Activated T-helper 17 cell treated with anti-CD3 and anti-CD28 coated beads, Interleukin-2, amount 50 U/mL, for 72 hours (primary cell): ENCODE measurements at regions not wholly inside any gene's neighbourhood (a gene's known extent, or its start where the extent isn't known, plus 50 kb on each side); places are given as distances from the start of the nearest gene placed in this dataset.
"Not testable (repeated sequence)": the region's sequence is repeated elsewhere in the genome, so short reads cannot be mapped to it uniquely, and the experiment has no call there.

Source experiments
- ATAC-seq: fragments of 150-1000 bp; cut with Tn5 transposase; replicated peaks from 2 replicates; pipeline ENCODE4 v1.10.0; 2021; ENCODE audit warnings: mild to moderate bottlenecking, moderate library complexity
- H3K27ac Mint-ChIP-seq: one replicate; pipeline ENCODE4 v1.8.0; 2022; ENCODE audit warnings: mixed read lengths
- H3K27me3 Mint-ChIP-seq: one replicate; pipeline ENCODE4 v1.8.0; 2022; ENCODE audit warnings: mixed read lengths
- H3K36me3 Mint-ChIP-seq: one replicate; pipeline ENCODE4 v1.8.0; 2022; ENCODE audit warnings: low read depth, mild to moderate bottlenecking, mixed read lengths
- H3K4me1 Mint-ChIP-seq: one replicate; pipeline ENCODE4 v1.8.0; 2022; ENCODE audit warnings: mixed read lengths
- H3K4me3 Mint-ChIP-seq: one replicate; pipeline ENCODE4 v1.8.0; 2022; ENCODE audit warnings: mild to moderate bottlenecking, mixed read lengths
- H3K9me3 Mint-ChIP-seq: one replicate; pipeline ENCODE4 v1.8.0; 2022; ENCODE audit warnings: mixed read lengths

DNA sequence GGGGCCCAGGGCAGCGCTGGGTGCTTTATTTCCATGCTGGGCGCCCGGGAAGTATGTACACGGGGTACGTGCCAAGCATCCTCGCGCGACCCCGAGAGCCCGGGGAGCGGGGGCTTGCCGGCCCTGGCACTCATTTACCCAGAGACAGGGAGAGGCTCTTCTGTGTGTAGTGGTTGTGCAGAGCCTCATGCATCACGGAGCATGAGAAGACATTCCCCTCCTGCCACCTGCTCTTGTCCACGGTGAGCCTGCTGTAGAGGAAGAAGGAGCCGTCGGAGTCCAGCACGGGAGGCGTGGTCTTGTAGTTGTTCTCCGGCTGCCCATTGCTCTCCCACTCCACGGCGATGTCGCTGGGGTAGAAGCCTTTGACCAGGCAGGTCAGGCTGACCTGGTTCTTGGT lies 98.0 kb downstream of the TMEM121 start:
- H3K9me3 Mint-ChIP-seq, H3K27me3 Mint-ChIP-seq, H3K36me3 Mint-ChIP-seq, ATAC-seq, H3K27ac Mint-ChIP-seq, H3K4me3 Mint-ChIP-seq, H3K4me1 Mint-ChIP-seq: not testable (repeated sequence)

GRCh38 chr14:105624749-105625434 lies 98.5 kb downstream of the TMEM121 start:
- H3K9me3 Mint-ChIP-seq, H3K27me3 Mint-ChIP-seq, H3K27ac Mint-ChIP-seq, H3K4me1 Mint-ChIP-seq, H3K4me3 Mint-ChIP-seq, ATAC-seq, H3K36me3 Mint-ChIP-seq: not testable (repeated sequence)

DNA sequence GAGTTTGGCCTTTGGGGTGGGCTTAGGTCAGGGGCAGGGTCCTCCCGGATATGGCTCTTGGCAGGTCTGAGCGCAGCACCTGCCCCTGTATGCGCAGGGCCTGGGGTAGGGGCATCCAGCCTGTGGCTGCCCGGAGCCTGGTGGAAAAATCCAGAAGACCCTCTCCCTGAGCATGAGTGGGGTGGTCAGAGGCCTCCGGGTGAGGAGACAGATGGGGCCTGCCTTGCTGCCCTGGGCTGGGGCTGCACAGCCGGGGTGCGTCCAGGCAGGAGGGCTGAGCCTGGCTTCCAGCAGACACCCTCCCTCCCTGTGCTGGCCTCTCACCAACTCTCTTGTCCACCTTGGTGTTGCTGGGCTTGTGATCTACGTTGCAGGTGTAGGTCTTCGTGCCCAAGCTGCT lies 99.1 kb downstream of the TMEM121 start:
- not testable (repeated sequence) for ATAC-seq, H3K27ac Mint-ChIP-seq, H3K4me3 Mint-ChIP-seq, H3K36me3 Mint-ChIP-seq, H3K9me3 Mint-ChIP-seq, H3K27me3 Mint-ChIP-seq, H3K4me1 Mint-ChIP-seq

- peaks cover 10% of the 10 kb centered on the region for H3K27me3 Mint-ChIP-seq
- H3K27ac Mint-ChIP-seq, H3K36me3 Mint-ChIP-seq, H3K9me3 Mint-ChIP-seq, ATAC-seq, H3K4me1 Mint-ChIP-seq, H3K4me3 Mint-ChIP-seq: not testable (repeated sequence)
These were observed 99.7 kb downstream of the TMEM121 start for GRCh38 chr14:105626111-105626510.

- not testable (repeated sequence) for H3K27ac Mint-ChIP-seq, H3K4me1 Mint-ChIP-seq, H3K9me3 Mint-ChIP-seq, H3K36me3 Mint-ChIP-seq, H3K4me3 Mint-ChIP-seq
- H3K27me3 Mint-ChIP-seq = peaks cover 10% of the 10 kb centered on the region
- peak; percentile 11 for ATAC-seq
These were observed 100.3 kb downstream of the TMEM121 start for GRCh38 chr14:105626651-105627050.

- not testable (repeated sequence) for H3K4me1 Mint-ChIP-seq, H3K36me3 Mint-ChIP-seq, ATAC-seq, H3K4me3 Mint-ChIP-seq, H3K27ac Mint-ChIP-seq, H3K9me3 Mint-ChIP-seq
- H3K27me3 Mint-ChIP-seq = peaks cover 10% of the 10 kb centered on the region
These were observed 100.9 kb downstream of the TMEM121 start for GRCh38 chr14:105627287-105627686.

- Mint-ChIP-seq H3K36me3 (no peaks in the 10 kb centered on the region), H3K27me3 (peaks cover 10% of the 10 kb centered on the region), H3K4me3 (no peak overlapping the region), H3K4me1 (peaks cover 6% of the 10 kb centered on the region), H3K9me3 (no peaks in the 10 kb centered on the region), H3K27ac (no peak overlapping the region)
- no peak for ATAC-seq
These were observed 101.3 kb downstream of the TMEM121 start for GRCh38 chr14:105627701-105628100.

- not testable (repeated sequence) for H3K4me1 Mint-ChIP-seq, ATAC-seq, H3K27ac Mint-ChIP-seq, H3K9me3 Mint-ChIP-seq, H3K36me3 Mint-ChIP-seq, H3K4me3 Mint-ChIP-seq
- H3K27me3 Mint-ChIP-seq = peaks cover 10% of the 10 kb centered on the region
These were observed 101.7 kb downstream of the TMEM121 start for GRCh38 chr14:105628126-105628525.

- not testable (repeated sequence) for ATAC-seq, H3K27ac Mint-ChIP-seq, H3K9me3 Mint-ChIP-seq, H3K4me1 Mint-ChIP-seq, H3K4me3 Mint-ChIP-seq, H3K36me3 Mint-ChIP-seq
- H3K27me3 Mint-ChIP-seq = peaks cover 10% of the 10 kb centered on the region
These were observed 102.2 kb downstream of the TMEM121 start for GRCh38 chr14:105628531-105629067.

DNA sequence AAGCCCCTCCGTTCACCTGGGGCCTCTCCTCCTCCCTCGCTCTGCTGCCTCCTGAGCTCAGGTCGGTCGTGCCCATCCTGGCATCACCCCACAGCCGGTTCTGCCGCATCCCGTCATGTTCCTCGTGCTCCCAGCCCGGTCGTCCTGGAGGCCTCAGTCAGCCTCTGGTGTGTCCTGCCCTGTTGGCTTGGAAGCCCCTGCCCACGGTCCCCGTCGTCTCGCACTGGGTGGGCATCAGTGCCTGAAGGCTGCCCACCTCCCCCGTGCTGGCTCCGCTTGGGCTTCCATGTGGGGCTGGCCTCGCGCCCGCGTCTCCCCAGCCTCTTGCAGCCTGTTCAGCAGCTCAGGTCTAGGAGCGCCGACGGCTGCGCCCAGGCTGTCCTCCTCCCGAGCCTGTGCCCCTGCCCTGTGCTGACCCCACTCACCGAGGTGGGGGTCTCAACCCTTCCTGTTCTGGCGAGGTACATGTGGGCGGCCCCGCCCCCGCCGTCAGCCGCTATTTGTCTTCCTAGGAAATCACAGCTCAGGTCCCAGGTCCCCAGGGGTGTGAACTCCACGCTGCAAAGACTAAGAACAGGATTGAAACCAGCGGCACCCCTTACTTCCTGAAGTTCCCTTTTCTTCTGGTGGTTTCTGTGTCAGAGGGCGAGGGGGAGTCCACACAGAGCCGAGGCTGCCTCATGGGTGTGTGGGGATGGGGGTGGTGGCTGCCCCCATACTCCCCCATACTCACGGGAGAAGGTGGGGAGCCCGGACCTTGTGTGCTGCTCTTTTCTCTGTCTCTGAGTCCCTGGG lies 102.9 kb downstream of the TMEM121 start:
- peaks cover 10% of the 10 kb centered on the region for H3K27me3 Mint-ChIP-seq
- H3K9me3 Mint-ChIP-seq, H3K4me1 Mint-ChIP-seq, ATAC-seq, H3K36me3 Mint-ChIP-seq, H3K4me3 Mint-ChIP-seq, H3K27ac Mint-ChIP-seq: not testable (repeated sequence)

DNA sequence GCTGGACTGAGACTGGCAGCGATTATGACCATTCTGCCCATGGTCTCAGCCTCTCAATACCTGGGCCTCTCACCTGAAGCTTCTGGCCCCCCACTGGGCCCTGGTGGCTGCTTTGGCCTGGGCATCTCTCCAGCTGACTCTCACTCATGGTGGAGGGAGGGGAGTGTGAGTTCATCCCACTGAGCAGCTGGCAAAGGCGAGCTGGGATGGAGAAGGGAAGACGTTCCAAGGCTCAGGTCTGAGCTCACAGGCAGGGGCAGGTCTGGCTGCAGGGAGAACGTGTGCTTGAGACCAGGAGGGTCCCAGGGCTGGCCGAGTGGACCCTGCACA lies 103.5 kb downstream of the TMEM121 start:
- no peak for ATAC-seq
- Mint-ChIP-seq H3K4me3 (no peak overlapping the region), H3K9me3 (no peaks in the 10 kb centered on the region), H3K27ac (no peak overlapping the region), H3K27me3 (peaks cover 10% of the 10 kb centered on the region), H3K36me3 (no peaks in the 10 kb centered on the region), H3K4me1 (peaks cover 6% of the 10 kb centered on the region)

GRCh38 chr14:105630293-105630934 lies 104.0 kb downstream of the TMEM121 start:
- H3K4me1 Mint-ChIP-seq, ATAC-seq, H3K9me3 Mint-ChIP-seq, H3K27ac Mint-ChIP-seq, H3K36me3 Mint-ChIP-seq, H3K4me3 Mint-ChIP-seq: not testable (repeated sequence)
- peaks cover 10% of the 10 kb centered on the region for H3K27me3 Mint-ChIP-seq

DNA sequence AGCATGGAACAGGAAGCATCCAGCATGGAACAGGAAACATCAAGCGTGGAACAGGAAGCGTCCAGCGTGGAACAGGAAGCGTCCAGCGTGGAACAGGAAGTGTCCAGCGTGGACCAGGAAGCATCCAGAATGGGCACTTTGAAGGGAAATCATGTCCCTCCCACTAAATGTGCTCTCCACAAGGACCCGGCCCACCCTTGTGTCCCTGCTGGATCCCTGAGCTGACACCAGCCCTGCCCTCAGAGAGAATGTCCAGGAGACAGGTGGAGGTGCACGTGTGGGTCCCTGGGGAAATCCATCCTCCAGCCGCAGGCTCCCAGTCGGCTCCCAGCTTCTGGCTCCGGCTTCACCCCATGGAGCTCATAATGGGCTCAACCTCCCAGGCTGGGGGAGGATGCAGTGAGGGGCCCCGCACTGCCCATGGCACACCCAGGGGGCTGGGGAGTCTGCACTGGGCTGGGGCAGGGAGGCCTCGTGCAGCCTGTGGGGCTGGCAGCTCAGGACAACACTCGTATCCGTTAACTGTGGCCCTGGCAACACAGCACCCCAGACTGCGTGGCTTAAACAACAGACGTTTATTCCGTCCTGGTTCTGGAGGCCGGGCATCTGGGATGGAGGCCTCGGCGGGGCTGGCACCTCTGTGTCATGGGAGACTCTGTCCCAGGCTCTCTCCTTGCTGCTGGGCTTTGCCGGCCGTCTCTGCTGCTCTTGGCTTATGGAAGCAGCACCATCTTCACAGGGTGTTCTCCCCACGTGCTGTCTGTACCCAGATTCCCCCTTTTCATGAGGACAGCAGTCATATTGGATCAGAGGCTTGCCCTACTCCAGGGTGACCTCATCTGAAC lies 104.8 kb downstream of the TMEM121 start:
- not testable (repeated sequence) for H3K27ac Mint-ChIP-seq, H3K9me3 Mint-ChIP-seq, ATAC-seq, H3K36me3 Mint-ChIP-seq, H3K4me3 Mint-ChIP-seq, H3K4me1 Mint-ChIP-seq
- peaks cover 10% of the 10 kb centered on the region for H3K27me3 Mint-ChIP-seq

DNA sequence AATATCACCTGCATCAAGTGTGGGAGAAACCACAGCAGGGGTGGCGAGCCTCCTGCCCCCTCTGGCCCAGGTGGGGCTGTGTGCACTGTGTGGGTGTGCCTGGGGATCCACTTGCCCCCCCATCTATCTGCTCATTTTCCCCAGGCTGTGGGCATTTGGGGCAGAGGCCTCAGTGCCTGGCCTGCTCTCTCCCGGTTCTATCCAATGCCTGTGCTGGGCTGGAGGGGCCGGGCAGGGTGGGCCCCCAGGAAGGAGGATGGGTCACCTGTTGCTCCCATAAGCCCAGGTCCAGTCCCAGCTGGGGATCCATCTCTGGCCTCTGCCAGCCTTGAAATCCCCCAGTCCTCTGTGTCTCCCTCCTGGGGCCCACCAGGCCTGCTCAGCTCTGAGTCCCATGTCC lies 105.6 kb downstream of the TMEM121 start:
- Mint-ChIP-seq H3K9me3 (no peaks in the 10 kb centered on the region), H3K4me3 (no peak overlapping the region), H3K27ac (no peak overlapping the region), H3K27me3 (peaks cover 10% of the 10 kb centered on the region), H3K36me3 (no peaks in the 10 kb centered on the region), H3K4me1 (peaks cover 6% of the 10 kb centered on the region)
- no peak for ATAC-seq
